ENCODE measurements at regions not wholly inside any gene's neighbourhood (a gene's known extent, or its start where the extent isn't known, plus 50 kb on each side); places are given as distances from the start of the nearest gene placed in this dataset.

- TF ChIP-seq MXI1 (IDR thresholded peaks at IDR 0.05; ENCODE audit: borderline replicate concordance, low read depth, low read length) (no peak), RCOR1 (IDR thresholded peaks at IDR 0.05; ENCODE audit: insufficient replicate concordance, low read length) (no peak), CTCF (conservative IDR thresholded peaks at IDR 0.05; ENCODE audit: low read depth, low read length) (no peak), POLR2A (IDR thresholded peaks at IDR 0.05; ENCODE audit: low read depth, low read length) (no peak), RAD21 (IDR thresholded peaks at IDR 0.05; ENCODE audit: low read length) (no peak), BHLHE40 (IDR thresholded peaks at IDR 0.05; ENCODE audit: low read depth, low read length) (no peak), MAFK (IDR thresholded peaks at IDR 0.05; ENCODE audit: low read depth, low read length) (peak; percentile 36; the same call in 1 of the 2 replicates), CEBPB (IDR thresholded peaks at IDR 0.05; ENCODE audit: low read depth, low read length) (no peak), SMC3 (IDR thresholded peaks at IDR 0.05; ENCODE audit: low read depth, low read length) (no peak)
These were observed 73.8 kb upstream of the FRY start for GRCh38 chr13:31957772-31958171.
